H1 (cell line): ENCODE measurements at regions not wholly inside any gene's neighbourhood (a gene's known extent, or its start where the extent isn't known, plus 50 kb on each side); places are given as distances from the start of the nearest gene placed in this dataset.

Experiments
- CTCF ChIA-PET: fragments of 300-600 bp; sonication (Branson Sonifier 250); formaldehyde crosslinking; loops from one replicate; lab custom pipeline; 2021; ENCODE audit not compliant: partially characterized antibody; lab: Charles Lee
- POLR2A ChIA-PET: fragments of 300-600 bp; sonication (Branson Sonifier 250); formaldehyde crosslinking; loops from one replicate; lab custom pipeline; 2021; ENCODE audit warnings: inconsistent platforms; ENCODE audit not compliant: partially characterized antibody; lab: Charles Lee
- DNase-seq, 2 experiments: peaks; one replicate each; pipeline versions ENCODE4 v3.0.0 to v3.0.0-alpha.2; 2010 to 2022; ENCODE audit warnings: low spot score in 2 of 2, low read depth in 1 of 2, mixed read lengths in 1 of 2
- FAIRE-seq: peaks from 2 replicates; lab custom pipeline; 2011; peaks lifted over from hg19 to GRCh38; lab: Jason Lieb, UNC
- H2AFZ ChIP-seq: 2 replicates; pipeline ENCODE4 v1.8.1; 2012; ENCODE audit warnings: low read length, inconsistent platforms
- H2AK5ac ChIP-seq: 2 replicates; pipeline ENCODE4 v1.6.1; 2013; ENCODE audit warnings: low read depth, low read length
- H2BK120ac ChIP-seq: replicated peaks from 2 replicates; pipeline ENCODE3; 2013; ENCODE audit warnings: low read depth, low read length, inconsistent platforms
- H2BK12ac ChIP-seq: 2 replicates; pipeline ENCODE4 v1.6.1; 2013; ENCODE audit warnings: low read depth, low read length
- H2BK15ac ChIP-seq: 2 replicates; pipeline ENCODE4 v1.6.1; 2013; ENCODE audit warnings: low read length
- H2BK20ac ChIP-seq: 2 replicates; pipeline ENCODE4 v1.6.1; 2013; ENCODE audit warnings: low read length
- H2BK5ac ChIP-seq: 2 replicates; pipeline ENCODE4 v1.6.1; 2013; ENCODE audit warnings: low read depth, low read length
- H3K14ac ChIP-seq: 2 replicates; pipeline ENCODE4 v1.6.1; 2013; ENCODE audit warnings: inconsistent platforms; ENCODE audit not compliant: insufficient read length
- H3K18ac ChIP-seq: 2 replicates; pipeline ENCODE4 v1.6.1; 2013; ENCODE audit warnings: low read length; ENCODE audit errors: extremely low read depth
- H3K23ac ChIP-seq: 2 replicates; pipeline ENCODE4 v1.6.1; 2013; ENCODE audit warnings: inconsistent platforms; ENCODE audit not compliant: insufficient read length
- H3K23me2 ChIP-seq: 2 replicates; pipeline ENCODE4 v1.6.1; 2013; ENCODE audit warnings: low read depth, low read length
- H3K27ac ChIP-seq: 2 replicates; pipeline ENCODE4 v1.6.1; 2011; ENCODE audit warnings: low read depth, low read length, inconsistent platforms
- H3K27me3 ChIP-seq, 4 experiments: replicated peaks in 1 of 4; 1 replicate in 1 of 4; 2 replicates in 3 of 4; pipeline versions ENCODE4 v1.6.1 to v1.8.1; 2011 to 2013; ENCODE audit warnings: low read length in 3 of 4, mild to moderate bottlenecking in 3 of 4, inconsistent platforms in 2 of 4, mixed read lengths in 2 of 4, moderate library complexity in 1 of 4; ENCODE audit not compliant: control insufficient read depth in 3 of 4, insufficient read depth in 3 of 4; ENCODE audit errors: extremely low read depth in 1 of 4
- H3K36me3 ChIP-seq, 4 experiments: 2 replicates each; pipeline versions ENCODE4 v1.6.1 to v1.8.1; 2011 to 2013; ENCODE audit warnings: mild to moderate bottlenecking in 4 of 4, low read length in 3 of 4, moderate library complexity in 2 of 4, control low read depth in 1 of 4, inconsistent platforms in 1 of 4; ENCODE audit not compliant: insufficient read depth in 4 of 4, control insufficient read depth in 2 of 4
- H3K4ac ChIP-seq: replicated peaks from 2 replicates; pipeline ENCODE3; 2013; ENCODE audit warnings: low read length, low read depth, mixed read lengths, inconsistent platforms; ENCODE audit not compliant: insufficient read length
- H3K4me1 ChIP-seq, 4 experiments: replicated peaks in 1 of 4; 1 replicate in 1 of 4; 2 replicates in 3 of 4; pipeline versions ENCODE4 v1.6.1 to v1.8.1; 2011 to 2013; ENCODE audit warnings: low read length in 3 of 4, inconsistent platforms in 2 of 4, mixed read lengths in 1 of 4; ENCODE audit not compliant: insufficient read depth in 4 of 4, control insufficient read depth in 3 of 4
- H3K4me2 ChIP-seq, 2 experiments: 2 replicates each; pipeline versions ENCODE4 v1.6.1 to v1.8.1; 2011 to 2013; ENCODE audit warnings: low read depth in 2 of 2, low read length in 2 of 2, control low read depth in 1 of 2, inconsistent platforms in 1 of 2, mild to moderate bottlenecking in 1 of 2; ENCODE audit not compliant: insufficient read depth in 1 of 2
- H3K4me3 ChIP-seq, 4 experiments: fragments of 200-600, 300-600 bp in 1 of 4; sonication (generic), shearing (Covaris generic), sonication (Bioruptor Twin) in 1 of 4; 2 replicates each; pipeline versions ENCODE4 v1.5.1 to v1.8.1; 2011 to 2016; ENCODE audit warnings: low read length in 4 of 4, low read depth in 3 of 4, control low read depth in 2 of 4, inconsistent platforms in 2 of 4, mild to moderate bottlenecking in 2 of 4, mixed read lengths in 1 of 4, moderate library complexity in 1 of 4; ENCODE audit not compliant: insufficient read depth in 2 of 4; ENCODE audit errors: extremely low read depth in 1 of 4
- H3K56ac ChIP-seq: replicated peaks from 2 replicates; pipeline ENCODE3; 2013; ENCODE audit warnings: low read depth, mild to moderate bottlenecking, mixed read lengths, low read length, inconsistent platforms; ENCODE audit not compliant: insufficient read length
- H3K79me1 ChIP-seq: 2 replicates; pipeline ENCODE4 v1.6.1; 2013; ENCODE audit warnings: low read depth, low read length, control low read depth
- H3K79me2 ChIP-seq, 2 experiments: 2 replicates each; pipeline versions ENCODE4 v1.6.1 to v1.8.1; 2012 to 2013; ENCODE audit warnings: low read length in 2 of 2, mild to moderate bottlenecking in 2 of 2, inconsistent platforms in 1 of 2; ENCODE audit not compliant: insufficient read depth in 2 of 2, control insufficient read depth in 1 of 2
- H3K9ac ChIP-seq, 4 experiments: replicated peaks in 1 of 4; 1 replicate in 1 of 4; 2 replicates in 3 of 4; pipeline versions ENCODE4 v1.6.1 to v1.8.1; 2011 to 2013; ENCODE audit warnings: low read depth in 3 of 4, low read length in 3 of 4, control low read depth in 2 of 4, mild to moderate bottlenecking in 2 of 4, moderate library complexity in 2 of 4, inconsistent platforms in 1 of 4; ENCODE audit errors: extremely low read depth in 1 of 4
- H3K9me3 ChIP-seq, 2 experiments: 2 replicates each; pipeline versions ENCODE4 v1.6.1 to v1.8.1; 2012 to 2013; ENCODE audit warnings: mild to moderate bottlenecking in 2 of 2, moderate library complexity in 2 of 2, control low read depth in 1 of 2, inconsistent platforms in 1 of 2, low read depth in 1 of 2, low read length in 1 of 2, mixed read lengths in 1 of 2; ENCODE audit not compliant: insufficient read depth in 2 of 2
- H4K20me1 ChIP-seq, 2 experiments: replicated peaks in 1 of 2; 2 replicates each; pipeline versions ENCODE3 to v1.8.1; 2011 to 2013; ENCODE audit warnings: inconsistent platforms in 2 of 2, low read length in 2 of 2, mild to moderate bottlenecking in 1 of 2; ENCODE audit not compliant: insufficient read depth in 2 of 2, control insufficient read depth in 1 of 2
- H4K5ac ChIP-seq: 2 replicates; pipeline ENCODE4 v1.6.1; 2013; ENCODE audit warnings: low read length, low read depth, mixed read lengths, inconsistent platforms; ENCODE audit not compliant: insufficient read length
- H4K8ac ChIP-seq: 2 replicates; pipeline ENCODE4 v1.8.0; 2013; ENCODE audit warnings: mild to moderate bottlenecking, moderate library complexity, low read length, inconsistent platforms; ENCODE audit not compliant: insufficient read depth; ENCODE audit errors: extremely low read depth
- H4K91ac ChIP-seq: replicated peaks from 2 replicates; pipeline ENCODE3; 2013; ENCODE audit warnings: low read length, mixed read lengths, inconsistent platforms; ENCODE audit not compliant: insufficient read length
- CREB1 ChIP-seq: IDR thresholded peaks from 2 replicates; pipeline ENCODE4 v1.6.1; 2012; ENCODE audit warnings: inconsistent platforms
- KDM5A ChIP-seq: fragments of 200-600 bp; IDR thresholded peaks from 2 replicates; pipeline ENCODE4 v1.7.1; 2012; ENCODE audit warnings: mild to moderate bottlenecking, low read length, inconsistent platforms, mixed read lengths
- SUZ12 ChIP-seq: fragments of 200-600 bp; sonication (generic); IDR thresholded peaks from 2 replicates; pipeline ENCODE4 v1.6.1; 2012; ENCODE audit warnings: mild to moderate bottlenecking, inconsistent platforms, low read length, moderate library complexity, mixed read lengths
- WGBS, 2 experiments: shearing (Covaris generic) in 1 of 2; methylation state at CpG; one replicate each; pipeline versions ENCODE4 v1.1.6 to v1.1.7; 2013 to 2015; ENCODE audit warnings: low lambda C conversion rate in 2 of 2, mixed read lengths in 2 of 2, inconsistent platforms in 1 of 2, low coverage in 1 of 2, missing lambda C conversion rate in 1 of 2; ENCODE audit not compliant: insufficient replicate concordance in 2 of 2, insufficient coverage in 1 of 2, insufficient read length in 1 of 2; ENCODE audit errors: extremely low coverage in 1 of 2, missing lambda C conversion rate in 1 of 2; 5-methylcytosine and 5-hydroxymethylcytosine counted together

- Histone ChIP-seq H3K27me3 (no peaks in the 10 kb centered on the region), H2BK120ac (no peak overlapping the region), H3K36me3 (no peaks in the 10 kb centered on the region), H2AK5ac (no peak overlapping the region), H4K91ac (no peak overlapping the region), H3K18ac (no peak overlapping the region), H3K27ac (no peak overlapping the region), H3K79me1 (no peaks in the 10 kb centered on the region), H3K4me3 (no peak overlapping the region), H3K4ac (no peak overlapping the region), H2BK5ac (no peak overlapping the region), H2AFZ (no peak overlapping the region), H3K4me1 (no peaks in the 10 kb centered on the region; a peak in 2 of 7 replicates), H3K4me2 (no peak overlapping the region), H3K23me2 (no peaks in the 10 kb centered on the region), H3K56ac (no peak overlapping the region), H4K5ac (no peak overlapping the region), H2BK15ac (no peak overlapping the region), H2BK12ac (no peak overlapping the region), H3K9ac (no peak overlapping the region), H3K9me3 (no peaks in the 10 kb centered on the region), H4K20me1 (no peaks in the 10 kb centered on the region), H2BK20ac (no peak overlapping the region), H4K8ac (no peak overlapping the region), H3K23ac (no peak overlapping the region), H3K14ac (no peak overlapping the region), H3K79me2 (no peaks in the 10 kb centered on the region)
- CTCF ChIA-PET = interaction anchor here (0.9 kb wide), 1 partner anchor 89 kb away, joined by 3 read pairs; the partner anchor contains the start of gene CCDC71L
- POLR2A ChIA-PET = no interaction called here
- 55% methylated on average over 1 of the region's 1 CpG; no CpG with 5 or more reads in 1 of the 2 experiments for WGBS, 2 experiments
- FAIRE-seq (no peak), DNase-seq (no peak)
- no peak for TF ChIP-seq SUZ12
- no peak for TF ChIP-seq CREB1
- TF ChIP-seq KDM5A = no peak
These were observed 88.2 kb upstream of the CCDC71L start for GRCh38 chr7:106749165-106749564.
